Body of pancreas (tissue), 4 donors: ENCODE measurements at regions not wholly inside any gene's neighbourhood (a gene's known extent, or its start where the extent isn't known, plus 50 kb on each side); places are given as distances from the start of the nearest gene placed in this dataset.

Source experiments
- POLR2A ChIP-seq, 3 donors: fragments of 450-650 bp; IDR thresholded peaks; one replicate each; pipeline ENCODE4 v1.6.1; 2016; ENCODE audit warnings: antibody characterized with exemption in 3 of 3, mild to moderate bottlenecking in 2 of 3
- TF ChIP-seq, protein P1 (sequence below), 7 experiments: fragments of 450-650 bp in 4 of 7; fragments of 200-600 bp in 3 of 7; sonication (generic) in 3 of 7; IDR thresholded peaks; one replicate each; pipeline ENCODE4 v1.5.1; 2016 to 2019; ENCODE audit warnings: antibody characterized with exemption in 7 of 7

- TF ChIP-seq, protein P1, sequence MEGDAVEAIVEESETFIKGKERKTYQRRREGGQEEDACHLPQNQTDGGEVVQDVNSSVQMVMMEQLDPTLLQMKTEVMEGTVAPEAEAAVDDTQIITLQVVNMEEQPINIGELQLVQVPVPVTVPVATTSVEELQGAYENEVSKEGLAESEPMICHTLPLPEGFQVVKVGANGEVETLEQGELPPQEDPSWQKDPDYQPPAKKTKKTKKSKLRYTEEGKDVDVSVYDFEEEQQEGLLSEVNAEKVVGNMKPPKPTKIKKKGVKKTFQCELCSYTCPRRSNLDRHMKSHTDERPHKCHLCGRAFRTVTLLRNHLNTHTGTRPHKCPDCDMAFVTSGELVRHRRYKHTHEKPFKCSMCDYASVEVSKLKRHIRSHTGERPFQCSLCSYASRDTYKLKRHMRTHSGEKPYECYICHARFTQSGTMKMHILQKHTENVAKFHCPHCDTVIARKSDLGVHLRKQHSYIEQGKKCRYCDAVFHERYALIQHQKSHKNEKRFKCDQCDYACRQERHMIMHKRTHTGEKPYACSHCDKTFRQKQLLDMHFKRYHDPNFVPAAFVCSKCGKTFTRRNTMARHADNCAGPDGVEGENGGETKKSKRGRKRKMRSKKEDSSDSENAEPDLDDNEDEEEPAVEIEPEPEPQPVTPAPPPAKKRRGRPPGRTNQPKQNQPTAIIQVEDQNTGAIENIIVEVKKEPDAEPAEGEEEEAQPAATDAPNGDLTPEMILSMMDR (IDR thresholded peaks at IDR 0.05), result no peak
- no peak for TF ChIP-seq POLR2A (IDR thresholded peaks at IDR 0.05)
Measured at GRCh38 chr18:56172527-56172926, 465.9 kb downstream of the TXNL1 start.
